ENCODE measurements at regions not wholly inside any gene's neighbourhood (a gene's known extent, or its start where the extent isn't known, plus 50 kb on each side); places are given as distances from the start of the nearest gene placed in this dataset.

DNA sequence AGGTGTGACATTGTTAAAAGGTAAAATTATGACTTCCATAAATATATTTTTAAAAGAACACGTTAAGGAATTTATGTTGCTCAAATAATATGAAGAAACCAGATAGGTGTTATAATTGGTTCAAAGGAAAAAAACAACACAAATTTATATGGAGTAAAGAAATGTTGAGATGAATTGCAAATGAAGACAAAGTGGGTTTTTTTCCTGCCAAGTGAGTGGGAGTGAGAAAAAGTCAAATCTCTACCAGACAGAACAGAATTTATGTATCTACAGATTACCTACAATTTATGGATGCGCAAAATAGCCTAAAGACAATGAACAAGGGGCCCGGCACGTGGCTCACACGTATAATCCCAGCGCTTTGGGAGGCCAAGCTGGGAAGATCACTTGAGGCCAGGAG is 159.7 kb upstream of the SLC1A4 start:
- Histone ChIP-seq H3K4me3 (replicated peaks in 1 of 4; ENCODE audit: control extremely low read depth in 1 of 4, insufficient read depth in 1 of 4, low read depth in 3 of 4, low read length in 4 of 4) (no peak overlapping the region), H3K27me3 (ENCODE audit: control insufficient read depth, insufficient read depth, low read length) (no peaks in the 10 kb centered on the region), H3K9me3 (ENCODE audit: control insufficient read depth, insufficient read depth, low read depth, low read length) (no peaks in the 10 kb centered on the region), H3K27ac (ENCODE audit: insufficient read depth, low read length) (no peak overlapping the region), H3K9ac (ENCODE audit: insufficient read depth, low read length) (no peak overlapping the region), H4K20me1 (ENCODE audit: control insufficient read depth, extremely low read depth, insufficient read depth, low read length) (no peaks in the 10 kb centered on the region), H3K79me2 (ENCODE audit: control insufficient read depth, insufficient read depth, low read length) (no peaks in the 10 kb centered on the region), H3K4me1 (ENCODE audit: control insufficient read depth, extremely low read depth, insufficient read depth, low read length) (peaks cover 4% of the 10 kb centered on the region), H2AFZ (ENCODE audit: low read length) (no peak overlapping the region), H3K36me3 (ENCODE audit: control insufficient read depth, insufficient read depth, low read length) (no peaks in the 10 kb centered on the region), H3K4me2 (ENCODE audit: extremely low read depth, insufficient read depth, low read length) (no peak overlapping the region)
- TF ChIP-seq, protein P1, sequence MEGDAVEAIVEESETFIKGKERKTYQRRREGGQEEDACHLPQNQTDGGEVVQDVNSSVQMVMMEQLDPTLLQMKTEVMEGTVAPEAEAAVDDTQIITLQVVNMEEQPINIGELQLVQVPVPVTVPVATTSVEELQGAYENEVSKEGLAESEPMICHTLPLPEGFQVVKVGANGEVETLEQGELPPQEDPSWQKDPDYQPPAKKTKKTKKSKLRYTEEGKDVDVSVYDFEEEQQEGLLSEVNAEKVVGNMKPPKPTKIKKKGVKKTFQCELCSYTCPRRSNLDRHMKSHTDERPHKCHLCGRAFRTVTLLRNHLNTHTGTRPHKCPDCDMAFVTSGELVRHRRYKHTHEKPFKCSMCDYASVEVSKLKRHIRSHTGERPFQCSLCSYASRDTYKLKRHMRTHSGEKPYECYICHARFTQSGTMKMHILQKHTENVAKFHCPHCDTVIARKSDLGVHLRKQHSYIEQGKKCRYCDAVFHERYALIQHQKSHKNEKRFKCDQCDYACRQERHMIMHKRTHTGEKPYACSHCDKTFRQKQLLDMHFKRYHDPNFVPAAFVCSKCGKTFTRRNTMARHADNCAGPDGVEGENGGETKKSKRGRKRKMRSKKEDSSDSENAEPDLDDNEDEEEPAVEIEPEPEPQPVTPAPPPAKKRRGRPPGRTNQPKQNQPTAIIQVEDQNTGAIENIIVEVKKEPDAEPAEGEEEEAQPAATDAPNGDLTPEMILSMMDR (conservative IDR thresholded peaks at IDR 0.05 in 1 of 2, IDR thresholded peaks at IDR 0.05 in 1 of 2; ENCODE audit: low read depth in 1 of 2, low read length in 2 of 2), result no peak
- no peak for TF ChIP-seq EZH2 (IDR thresholded peaks at IDR 0.05; ENCODE audit: low read length, missing control alignments)
- DNase-seq (ENCODE audit: low read depth in 2 of 2), result no peak

GRCh38 chr2:64831134-64831976 is 157.8 kb upstream of the SLC1A4 start:
- H3K27ac ChIP-seq (ENCODE audit: insufficient read depth, low read length), result peak overlapping the region; percentile 76
- no peaks in the 10 kb centered on the region for H3K9me3 ChIP-seq (ENCODE audit: control insufficient read depth, insufficient read depth, low read depth, low read length)
- peak overlapping the region; percentile 4 for H2AFZ ChIP-seq (ENCODE audit: low read length)
- no peaks in the 10 kb centered on the region for H3K79me2 ChIP-seq (ENCODE audit: control insufficient read depth, insufficient read depth, low read length)
- H4K20me1 ChIP-seq (ENCODE audit: control insufficient read depth, extremely low read depth, insufficient read depth, low read length), result no peaks in the 10 kb centered on the region
- no peak overlapping the region for H3K4me2 ChIP-seq (ENCODE audit: extremely low read depth, insufficient read depth, low read length)
- no peak overlapping the region for H3K9ac ChIP-seq (ENCODE audit: insufficient read depth, low read length)
- TF ChIP-seq, protein P1 (conservative IDR thresholded peaks at IDR 0.05 in 1 of 2, IDR thresholded peaks at IDR 0.05 in 1 of 2; ENCODE audit: low read depth in 1 of 2, low read length in 2 of 2), result peak; percentile 85 to 91
- no peak for TF ChIP-seq EZH2 (IDR thresholded peaks at IDR 0.05; ENCODE audit: low read length, missing control alignments)
- H3K4me1 ChIP-seq (ENCODE audit: control insufficient read depth, extremely low read depth, insufficient read depth, low read length), result peaks cover 4% of the 10 kb centered on the region
- H3K36me3 ChIP-seq (ENCODE audit: control insufficient read depth, insufficient read depth, low read length), result no peaks in the 10 kb centered on the region
- H3K27me3 ChIP-seq (ENCODE audit: control insufficient read depth, insufficient read depth, low read length), result no peaks in the 10 kb centered on the region
- peak; percentile 88 to 94 for DNase-seq (ENCODE audit: low read depth in 2 of 2)
- no peak overlapping the region for H3K4me3 ChIP-seq (replicated peaks in 1 of 4; ENCODE audit: control extremely low read depth in 1 of 4, insufficient read depth in 1 of 4, low read depth in 3 of 4, low read length in 4 of 4)

DNA sequence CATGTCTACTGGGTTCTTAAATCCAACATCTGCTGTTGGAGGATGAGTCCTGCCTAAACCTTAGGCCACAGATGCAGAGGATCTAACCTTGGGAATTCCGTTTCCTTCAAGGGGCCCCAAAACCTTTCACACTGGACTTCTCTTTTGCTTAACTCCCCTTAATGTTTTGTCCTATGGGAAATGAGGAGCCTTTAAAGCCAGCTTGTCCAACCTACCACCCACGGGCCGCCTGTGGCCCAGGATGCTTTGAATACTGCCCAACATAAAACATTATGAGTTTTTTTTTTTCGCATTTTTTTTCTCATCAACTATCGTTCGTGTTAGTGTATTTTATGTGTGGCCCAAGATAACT is 157.2 kb upstream of the SLC1A4 start:
- H4K20me1 ChIP-seq (ENCODE audit: control insufficient read depth, extremely low read depth, insufficient read depth, low read length), result no peaks in the 10 kb centered on the region
- peak overlapping the region; percentile 76 for H3K27ac ChIP-seq (ENCODE audit: insufficient read depth, low read length)
- peaks cover 4% of the 10 kb centered on the region for H3K4me1 ChIP-seq (ENCODE audit: control insufficient read depth, extremely low read depth, insufficient read depth, low read length)
- no peak overlapping the region for H2AFZ ChIP-seq (ENCODE audit: low read length)
- H3K27me3 ChIP-seq (ENCODE audit: control insufficient read depth, insufficient read depth, low read length), result no peaks in the 10 kb centered on the region
- no peaks in the 10 kb centered on the region for H3K9me3 ChIP-seq (ENCODE audit: control insufficient read depth, insufficient read depth, low read depth, low read length)
- no peak for DNase-seq (ENCODE audit: low read depth in 2 of 2)
- TF ChIP-seq EZH2 (IDR thresholded peaks at IDR 0.05; ENCODE audit: low read length, missing control alignments), result no peak
- TF ChIP-seq, protein P1 (conservative IDR thresholded peaks at IDR 0.05 in 1 of 2, IDR thresholded peaks at IDR 0.05 in 1 of 2; ENCODE audit: low read depth in 1 of 2, low read length in 2 of 2), result no peak
- H3K4me2 ChIP-seq (ENCODE audit: extremely low read depth, insufficient read depth, low read length), result no peak overlapping the region
- no peak overlapping the region for H3K9ac ChIP-seq (ENCODE audit: insufficient read depth, low read length)
- no peak overlapping the region for H3K4me3 ChIP-seq (replicated peaks in 1 of 4; ENCODE audit: control extremely low read depth in 1 of 4, insufficient read depth in 1 of 4, low read depth in 3 of 4, low read length in 4 of 4)
- H3K79me2 ChIP-seq (ENCODE audit: control insufficient read depth, insufficient read depth, low read length), result no peaks in the 10 kb centered on the region
- no peaks in the 10 kb centered on the region for H3K36me3 ChIP-seq (ENCODE audit: control insufficient read depth, insufficient read depth, low read length)

All from fibroblast of lung (primary cell).